Mucosa of stomach (tissue), 1 donor: ENCODE measurements at regions not wholly inside any gene's neighbourhood (a gene's known extent, or its start where the extent isn't known, plus 50 kb on each side); places are given as distances from the start of the nearest gene placed in this dataset.

Experiments
- H3K27me3 ChIP-seq: one replicate; pipeline ENCODE4 v1.7.0; 2013; ENCODE audit warnings: mild to moderate bottlenecking, low read length; ENCODE audit not compliant: control insufficient read depth, insufficient read depth
- H3K36me3 ChIP-seq: one replicate; pipeline ENCODE4 v1.7.0; 2013; ENCODE audit warnings: low read length; ENCODE audit not compliant: control insufficient read depth, insufficient read depth
- H3K4me1 ChIP-seq: one replicate; pipeline ENCODE4 v1.7.0; 2013; ENCODE audit warnings: mild to moderate bottlenecking, low read length; ENCODE audit not compliant: control insufficient read depth, insufficient read depth
- H3K4me3 ChIP-seq: one replicate; pipeline ENCODE4 v1.7.0; 2013; ENCODE audit warnings: low read length
- H3K9ac ChIP-seq: one replicate; pipeline ENCODE4 v1.7.0; 2013; ENCODE audit warnings: mild to moderate bottlenecking, low read length, moderate library complexity
- H3K9me3 ChIP-seq: one replicate; pipeline ENCODE4 v1.7.0; 2013; ENCODE audit warnings: mild to moderate bottlenecking, low read length, moderate library complexity; ENCODE audit not compliant: control insufficient read depth
- donor health status: Pancreatic carcinoma.

DNA sequence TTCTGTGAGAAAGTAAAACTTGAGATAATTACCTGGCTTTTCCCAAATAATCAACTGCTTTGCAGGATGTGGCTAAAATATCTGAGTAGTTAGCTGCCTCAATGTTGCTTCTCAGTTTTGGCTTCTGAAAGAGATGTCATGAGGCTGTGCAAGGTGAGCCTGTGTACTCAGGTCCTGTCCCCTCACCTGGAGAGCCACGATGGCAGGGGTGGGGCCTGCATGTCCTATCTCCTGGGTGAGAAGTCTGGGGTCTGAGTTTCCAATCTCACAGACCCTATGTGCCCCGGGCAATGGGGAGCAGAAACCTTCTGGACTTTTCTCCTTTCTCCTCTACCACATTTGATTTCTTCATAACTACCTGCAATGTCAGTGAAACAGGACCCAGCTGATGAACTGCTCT is 338.6 kb upstream of the B3GAT1 start:
- Histone ChIP-seq H3K4me1 (no peaks in the 10 kb centered on the region), H3K36me3 (no peaks in the 10 kb centered on the region), H3K9me3 (no peaks in the 10 kb centered on the region), H3K27me3 (no peaks in the 10 kb centered on the region), H3K4me3 (no peak overlapping the region), H3K9ac (no peak overlapping the region)

- no peaks in the 10 kb centered on the region for H3K4me1 ChIP-seq
- H3K4me3 ChIP-seq = no peak overlapping the region
- H3K36me3 ChIP-seq = no peaks in the 10 kb centered on the region
- H3K9me3 ChIP-seq = no peaks in the 10 kb centered on the region
- H3K9ac ChIP-seq = no peak overlapping the region
- H3K27me3 ChIP-seq = no peaks in the 10 kb centered on the region
Measured at GRCh38 chr11:134749040-134749839, 337.2 kb upstream of the B3GAT1 start.

DNA sequence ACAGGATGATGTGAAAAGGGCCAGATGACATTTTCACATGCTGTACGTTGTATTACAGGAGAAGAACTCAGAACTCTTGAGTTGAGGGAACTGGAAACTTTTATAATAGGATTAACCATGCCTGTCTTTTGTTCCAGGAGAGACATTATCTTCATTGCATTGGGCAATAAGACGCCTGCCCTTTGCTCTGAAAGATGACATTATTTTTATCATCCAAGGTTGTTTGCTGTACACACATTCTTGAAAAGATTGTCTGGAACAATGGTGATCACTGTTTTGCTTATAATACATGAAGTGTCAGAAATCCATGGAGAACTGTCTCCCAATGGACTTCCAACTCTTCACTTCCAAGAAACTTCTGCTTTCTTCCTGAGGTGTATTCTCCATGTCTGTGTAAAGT is 334.6 kb upstream of the B3GAT1 start:
- H3K4me3 ChIP-seq = no peak overlapping the region
- H3K27me3 ChIP-seq = no peaks in the 10 kb centered on the region
- H3K9me3 ChIP-seq = no peaks in the 10 kb centered on the region
- H3K9ac ChIP-seq = no peak overlapping the region
- no peaks in the 10 kb centered on the region for H3K36me3 ChIP-seq
- peaks cover 11% of the 10 kb centered on the region for H3K4me1 ChIP-seq

GRCh38 chr11:134745456-134745855 is 333.4 kb upstream of the B3GAT1 start:
- Histone ChIP-seq H3K4me1 (peaks cover 16% of the 10 kb centered on the region), H3K4me3 (no peak overlapping the region), H3K9me3 (no peaks in the 10 kb centered on the region), H3K27me3 (no peaks in the 10 kb centered on the region), H3K9ac (no peak overlapping the region), H3K36me3 (no peaks in the 10 kb centered on the region)

DNA sequence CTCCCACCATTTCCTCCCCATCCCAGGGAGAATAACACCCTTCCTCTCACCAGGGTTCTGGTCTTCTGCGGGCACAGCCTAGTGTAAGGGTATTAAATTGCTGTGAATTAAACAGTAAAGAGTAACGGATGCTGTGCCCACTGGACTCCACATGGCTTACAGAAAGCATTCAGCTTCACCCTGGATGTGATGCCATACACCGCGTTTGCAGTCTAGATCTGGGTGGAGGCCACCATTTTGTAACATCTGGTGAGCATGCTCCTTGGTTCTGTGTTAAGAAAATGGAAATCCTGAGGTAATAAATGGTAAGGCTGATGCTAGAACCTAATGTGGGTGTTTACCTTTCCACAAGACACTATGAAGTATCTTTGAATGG is 331.8 kb upstream of the B3GAT1 start:
- Histone ChIP-seq H3K9me3 (no peaks in the 10 kb centered on the region), H3K36me3 (no peaks in the 10 kb centered on the region), H3K4me1 (peaks cover 16% of the 10 kb centered on the region)

DNA sequence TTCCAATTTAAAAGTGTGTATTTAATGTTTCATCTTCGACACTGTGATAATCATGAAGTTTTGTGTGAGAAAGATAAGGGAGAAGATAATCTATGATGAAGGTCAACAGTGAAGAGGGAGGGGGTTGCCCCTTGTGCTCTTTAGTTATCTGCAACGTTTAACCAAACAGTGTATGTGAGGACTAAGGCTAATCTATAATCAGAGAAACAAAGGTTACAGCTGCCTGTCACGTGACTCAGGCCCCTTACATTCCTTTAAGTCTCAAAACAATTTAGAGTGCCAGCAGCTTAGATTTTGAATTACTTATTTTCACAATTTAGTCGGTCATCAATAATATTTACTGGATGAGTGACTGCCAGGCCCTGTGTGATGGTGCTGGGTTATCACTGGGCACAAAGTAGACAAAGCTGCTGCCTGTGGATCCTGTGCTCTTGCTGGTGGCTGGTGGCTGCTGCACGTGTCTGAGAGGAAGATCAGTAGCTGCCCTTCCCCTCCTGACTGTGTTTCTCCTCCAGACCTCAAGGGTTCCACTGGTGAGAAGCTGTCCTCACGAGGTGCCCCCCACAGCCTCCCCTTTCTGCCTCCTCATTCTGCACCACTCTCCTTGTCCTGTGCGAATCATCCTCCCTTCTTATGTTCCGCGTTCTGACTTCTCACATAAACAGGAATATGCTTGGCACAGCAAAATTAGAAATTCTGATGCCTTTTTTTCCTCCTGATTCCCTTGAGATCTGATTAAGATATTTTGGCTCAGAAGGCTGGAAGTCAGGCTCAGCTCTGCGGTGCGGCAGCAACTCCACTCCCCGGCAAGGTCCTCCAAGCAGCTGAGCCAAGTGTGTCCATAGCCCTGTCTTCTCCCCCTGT is 331.1 kb upstream of the B3GAT1 start:
- no peak overlapping the region for H3K4me3 ChIP-seq
- H3K9ac ChIP-seq = no peak overlapping the region
- no peaks in the 10 kb centered on the region for H3K9me3 ChIP-seq

More for the DNA sequence above, 331.8 kb upstream of the B3GAT1 start:
- Histone ChIP-seq H3K4me3 (no peak overlapping the region), H3K27me3 (no peaks in the 10 kb centered on the region), H3K9ac (no peak overlapping the region)

DNA sequence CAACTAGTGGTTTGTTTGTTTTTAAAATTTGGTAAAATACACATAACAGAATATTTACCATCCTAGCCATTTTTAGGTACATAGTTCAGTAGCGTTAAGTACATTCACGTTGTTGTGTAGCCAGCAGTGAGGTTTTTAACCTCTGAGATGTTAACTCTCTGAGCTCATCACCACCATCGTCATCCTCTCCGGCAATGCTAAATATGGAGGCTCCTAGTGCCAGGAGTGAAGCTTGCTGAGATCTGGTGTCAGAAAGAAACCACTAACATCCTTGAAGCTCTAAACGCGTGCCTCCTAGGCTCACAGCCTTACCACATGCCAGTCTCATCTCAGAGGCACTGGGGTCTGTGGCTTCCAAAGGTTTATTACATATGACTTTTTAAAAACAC is 330.2 kb upstream of the B3GAT1 start:
- Histone ChIP-seq H3K9ac (no peak overlapping the region), H3K4me3 (no peak overlapping the region), H3K4me1 (peaks cover 16% of the 10 kb centered on the region), H3K27me3 (no peaks in the 10 kb centered on the region), H3K36me3 (no peaks in the 10 kb centered on the region), H3K9me3 (no peaks in the 10 kb centered on the region)

More for the DNA sequence above, 331.1 kb upstream of the B3GAT1 start:
- Histone ChIP-seq H3K4me1 (peaks cover 16% of the 10 kb centered on the region), H3K36me3 (no peaks in the 10 kb centered on the region), H3K27me3 (no peaks in the 10 kb centered on the region)

- peaks cover 16% of the 10 kb centered on the region for H3K4me1 ChIP-seq
- no peak overlapping the region for H3K9ac ChIP-seq
- no peaks in the 10 kb centered on the region for H3K36me3 ChIP-seq
- H3K4me3 ChIP-seq = no peak overlapping the region
- H3K9me3 ChIP-seq = no peaks in the 10 kb centered on the region
- H3K27me3 ChIP-seq = no peaks in the 10 kb centered on the region
Measured at GRCh38 chr11:134741453-134742223, 329.6 kb upstream of the B3GAT1 start.

DNA sequence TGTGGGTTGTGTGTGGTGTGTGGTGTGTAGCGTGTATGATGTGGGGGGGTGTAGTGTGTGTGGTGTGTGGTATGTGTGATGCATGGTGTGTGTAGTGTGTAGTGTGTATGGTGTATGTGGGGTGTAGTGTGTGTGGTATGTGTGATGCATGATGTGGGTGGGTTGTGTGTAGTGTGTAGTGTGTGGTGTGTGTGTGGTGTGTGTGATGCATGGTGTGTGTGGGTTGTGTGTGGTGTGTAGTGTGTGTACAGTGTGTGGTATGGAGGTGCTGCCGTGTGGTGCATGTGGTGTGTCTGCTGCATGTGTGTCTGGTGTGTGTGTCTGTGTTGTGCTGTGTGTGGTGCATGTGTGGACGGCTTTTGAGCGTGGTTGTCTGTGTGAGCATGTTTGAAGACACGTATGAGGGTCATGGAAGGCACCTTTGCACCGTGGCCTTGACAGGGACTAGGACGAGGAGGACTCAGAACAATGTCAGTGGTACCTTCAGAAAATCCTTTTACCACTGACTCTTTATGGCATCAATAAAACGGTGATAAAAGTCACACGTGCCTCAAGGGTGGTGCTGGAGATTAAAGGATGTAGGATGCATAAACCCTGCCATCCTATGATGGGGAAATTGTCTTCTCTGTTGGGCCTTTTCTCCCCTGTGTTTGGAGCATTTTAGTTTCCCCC is 328.7 kb upstream of the B3GAT1 start:
- Histone ChIP-seq H3K36me3 (no peaks in the 10 kb centered on the region), H3K27me3 (no peaks in the 10 kb centered on the region), H3K4me3 (no peak overlapping the region), H3K9ac (no peak overlapping the region), H3K9me3 (no peaks in the 10 kb centered on the region), H3K4me1 (peaks cover 16% of the 10 kb centered on the region)

- Histone ChIP-seq H3K4me1 (peaks cover 16% of the 10 kb centered on the region), H3K9ac (no peak overlapping the region), H3K4me3 (no peak overlapping the region)
Measured at GRCh38 chr11:134739136-134739535, 327.1 kb upstream of the B3GAT1 start.

DNA sequence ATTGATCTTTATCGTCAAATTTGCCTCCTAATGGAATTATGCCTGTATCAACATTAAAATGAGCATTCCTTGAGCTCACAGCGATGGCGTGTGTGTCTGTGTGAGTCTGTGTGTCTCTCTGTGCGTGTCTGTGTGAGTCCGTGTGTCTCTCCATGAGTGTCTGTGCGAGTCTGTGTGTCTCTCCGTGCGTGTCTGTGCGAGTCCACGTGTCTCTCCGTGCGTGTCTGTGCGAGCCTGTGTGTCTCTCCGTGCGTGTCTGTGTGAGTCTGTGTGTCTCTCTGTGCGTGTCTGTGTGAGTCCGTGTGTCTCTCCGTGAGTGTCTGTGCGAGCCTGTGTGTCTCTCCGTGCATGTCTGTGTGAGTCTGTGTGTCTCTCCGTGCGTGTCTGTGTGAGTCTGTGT is 326.5 kb upstream of the B3GAT1 start:
- no peaks in the 10 kb centered on the region for H3K36me3 ChIP-seq
- no peaks in the 10 kb centered on the region for H3K9me3 ChIP-seq
- H3K9ac ChIP-seq = no peak overlapping the region
- H3K4me3 ChIP-seq = no peak overlapping the region
- peaks cover 16% of the 10 kb centered on the region for H3K4me1 ChIP-seq
- H3K27me3 ChIP-seq = no peaks in the 10 kb centered on the region

More at GRCh38 chr11:134739136-134739535, 327.1 kb upstream of the B3GAT1 start:
- Histone ChIP-seq H3K9me3 (no peaks in the 10 kb centered on the region), H3K27me3 (no peaks in the 10 kb centered on the region), H3K36me3 (no peaks in the 10 kb centered on the region)
